GM18907 (cell line): ENCODE measurements at regions not wholly inside any gene's neighbourhood (a gene's known extent, or its start where the extent isn't known, plus 50 kb on each side); places are given as distances from the start of the nearest gene placed in this dataset.
"Not testable (repeated sequence)": the region's sequence is repeated elsewhere in the genome, so short reads cannot be mapped to it uniquely, and the experiment has no call there.

Experiments used
- ATAC-seq: cut with Tn5 transposase; IDR thresholded peaks from one replicate; pipeline ENCODE4 v1.9.1; 2021; ENCODE audit warnings: mild to moderate bottlenecking, moderate library complexity; ENCODE audit not compliant: unreplicated experiment

DNA sequence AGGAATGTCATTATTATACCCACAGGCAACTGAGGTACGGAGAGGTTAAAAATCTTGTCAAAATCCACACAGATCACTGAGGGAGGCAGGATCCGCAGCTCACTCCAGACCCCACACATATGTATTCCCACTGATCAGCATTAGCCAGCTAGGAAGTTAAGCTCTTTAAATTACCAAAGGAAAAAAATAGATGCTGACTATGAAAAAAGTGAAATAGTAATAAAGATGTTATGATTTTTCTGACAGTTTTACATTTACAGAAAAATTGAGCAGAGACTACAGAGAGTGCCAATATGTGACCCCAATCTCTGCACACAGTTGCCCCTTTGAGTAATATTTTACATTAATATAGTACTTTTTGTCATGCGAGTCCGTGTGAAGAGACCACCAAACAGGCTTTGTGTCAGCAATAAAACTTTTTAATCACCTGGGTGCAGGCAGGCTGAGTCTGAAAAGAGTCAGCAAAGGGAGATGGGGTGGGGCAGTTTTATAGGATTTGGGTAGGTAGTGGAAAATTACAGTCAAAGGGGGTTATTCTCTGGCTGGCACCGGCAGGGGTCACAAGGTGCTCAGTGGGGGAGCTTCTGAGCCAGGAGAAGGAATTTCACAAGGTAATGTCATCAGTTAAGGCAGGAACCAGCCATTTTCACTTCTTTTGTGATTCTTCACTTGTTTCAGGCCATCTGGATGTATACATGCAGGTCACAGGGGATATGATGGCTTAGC, 61.9 kb upstream of the NAA35 start:
- ATAC-seq = not testable (repeated sequence)

DNA sequence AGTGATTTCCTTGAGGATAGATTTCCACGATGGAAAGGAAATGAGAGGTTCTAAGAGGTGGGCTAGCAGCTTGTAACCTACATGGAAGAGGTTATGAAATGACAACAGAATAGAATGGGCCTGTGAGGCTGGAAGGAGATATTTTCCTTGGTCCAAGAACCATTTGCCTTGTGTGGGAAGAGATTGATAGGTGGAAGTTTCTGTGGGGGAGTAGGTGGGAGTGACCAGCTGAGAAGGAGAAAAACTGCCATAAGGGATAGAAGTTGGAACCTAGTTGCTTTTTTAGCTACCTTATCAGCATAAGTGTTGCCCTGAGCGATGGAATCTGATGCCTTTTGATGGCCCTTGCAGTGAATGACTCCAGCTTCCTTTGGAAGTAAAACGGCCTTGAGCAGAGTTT, 60.4 kb upstream of the NAA35 start:
- not testable (repeated sequence) for ATAC-seq

DNA sequence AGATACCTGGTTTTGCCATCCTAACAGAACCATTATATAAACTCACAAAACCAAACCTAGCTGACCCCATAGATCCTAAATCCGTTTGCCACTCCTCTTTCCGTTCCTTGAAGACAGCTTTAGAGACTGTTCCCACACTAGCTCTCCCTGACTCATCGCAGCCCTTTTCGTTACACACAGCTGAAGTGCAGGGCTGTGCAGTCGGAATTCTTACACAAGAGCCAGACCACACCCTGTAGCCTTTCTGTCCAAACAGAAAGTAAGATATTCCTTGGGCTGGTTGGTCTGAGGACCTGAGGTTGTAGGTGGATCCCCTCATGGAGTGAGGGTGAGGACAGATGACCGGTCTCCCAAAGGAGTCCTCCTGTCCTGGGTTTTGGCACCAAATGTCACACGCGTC, 56.7 kb upstream of the NAA35 start:
- no peak for ATAC-seq

DNA sequence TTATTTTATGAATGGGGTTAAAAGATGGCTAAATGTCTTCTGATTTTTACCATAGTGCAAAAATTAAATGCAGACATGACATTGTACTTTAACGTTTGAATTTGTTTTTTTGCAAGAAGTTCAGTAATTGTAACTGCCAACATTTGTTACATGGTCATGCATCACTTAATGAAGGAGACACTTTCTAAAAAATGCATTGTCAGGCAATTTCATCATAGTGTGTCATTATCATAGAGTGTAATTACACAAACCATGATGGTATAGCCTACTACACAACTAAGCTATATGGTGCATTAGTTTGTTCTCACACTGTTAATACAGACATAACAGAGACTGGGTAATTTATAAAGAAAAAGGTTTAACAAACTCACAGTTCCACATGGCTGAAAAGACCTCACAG, 50.0 kb upstream of the NAA35 start:
- ATAC-seq = no peak
